Endothelial cell of umbilical vein (primary cell): ENCODE measurements at regions not wholly inside any gene's neighbourhood (a gene's known extent, or its start where the extent isn't known, plus 50 kb on each side); places are given as distances from the start of the nearest gene placed in this dataset.

Experiments used
- EZH2 ChIP-seq: IDR thresholded peaks from 2 replicates; pipeline ENCODE4 v1.6.1; 2012; ENCODE audit warnings: borderline replicate concordance, low read depth, mild to moderate bottlenecking, moderate library complexity, low read length, inconsistent platforms; ENCODE audit not compliant: severe bottlenecking
- GATA2 ChIP-seq: IDR thresholded peaks from 2 replicates; pipeline ENCODE4 v1.7.0; 2011; ENCODE audit warnings: low read depth, mild to moderate bottlenecking, moderate library complexity, mixed read lengths, low read length; ENCODE audit not compliant: insufficient read length, insufficient read depth
- JUN ChIP-seq: IDR thresholded peaks from 2 replicates; pipeline ENCODE4 v1.6.1; 2011; ENCODE audit warnings: borderline replicate concordance, low read depth; ENCODE audit not compliant: insufficient read length, insufficient read depth
- POLR2A ChIP-seq: IDR thresholded peaks from 2 replicates; pipeline ENCODE4 v1.6.1; 2012; ENCODE audit warnings: low read depth, mild to moderate bottlenecking, control low read depth, low read length
- TF ChIP-seq, protein P1 (sequence below), 2 donors: IDR thresholded peaks; 1 replicate in 1 of 2; 2 replicates in 1 of 2; pipeline ENCODE4 v1.5.1; 2011; ENCODE audit warnings: low read length in 2 of 2, mild to moderate bottlenecking in 2 of 2, moderate library complexity in 2 of 2, control low read depth in 1 of 2, inconsistent platforms in 1 of 2, low read depth in 1 of 2; ENCODE audit not compliant: insufficient read depth in 1 of 2; ENCODE audit errors: extremely low read depth in 1 of 2
- TF ChIP-seq, protein P2 (sequence below): IDR thresholded peaks from 2 replicates; pipeline ENCODE4 v1.6.1; 2011; ENCODE audit not compliant: insufficient read depth, insufficient read length

DNA sequence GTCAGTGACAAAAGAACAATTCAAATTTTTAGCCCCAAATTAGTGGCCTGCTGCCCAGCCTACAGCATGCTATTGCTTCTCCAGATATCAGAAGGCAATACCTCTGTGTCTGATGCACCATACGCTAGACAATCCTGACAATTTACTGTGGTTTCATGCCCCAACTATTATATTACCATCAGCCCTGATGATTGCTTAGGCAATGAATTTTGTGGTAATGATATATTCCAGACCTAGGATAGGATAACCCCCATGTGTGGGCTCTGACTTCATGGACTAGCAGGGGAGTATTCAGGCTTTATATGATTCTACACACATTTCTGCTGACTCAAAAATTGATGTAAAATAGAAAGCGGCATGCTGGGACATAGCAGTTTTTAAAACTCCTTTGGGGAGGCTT, 168.7 kb upstream of the FST start:
- TF ChIP-seq, protein P1, sequence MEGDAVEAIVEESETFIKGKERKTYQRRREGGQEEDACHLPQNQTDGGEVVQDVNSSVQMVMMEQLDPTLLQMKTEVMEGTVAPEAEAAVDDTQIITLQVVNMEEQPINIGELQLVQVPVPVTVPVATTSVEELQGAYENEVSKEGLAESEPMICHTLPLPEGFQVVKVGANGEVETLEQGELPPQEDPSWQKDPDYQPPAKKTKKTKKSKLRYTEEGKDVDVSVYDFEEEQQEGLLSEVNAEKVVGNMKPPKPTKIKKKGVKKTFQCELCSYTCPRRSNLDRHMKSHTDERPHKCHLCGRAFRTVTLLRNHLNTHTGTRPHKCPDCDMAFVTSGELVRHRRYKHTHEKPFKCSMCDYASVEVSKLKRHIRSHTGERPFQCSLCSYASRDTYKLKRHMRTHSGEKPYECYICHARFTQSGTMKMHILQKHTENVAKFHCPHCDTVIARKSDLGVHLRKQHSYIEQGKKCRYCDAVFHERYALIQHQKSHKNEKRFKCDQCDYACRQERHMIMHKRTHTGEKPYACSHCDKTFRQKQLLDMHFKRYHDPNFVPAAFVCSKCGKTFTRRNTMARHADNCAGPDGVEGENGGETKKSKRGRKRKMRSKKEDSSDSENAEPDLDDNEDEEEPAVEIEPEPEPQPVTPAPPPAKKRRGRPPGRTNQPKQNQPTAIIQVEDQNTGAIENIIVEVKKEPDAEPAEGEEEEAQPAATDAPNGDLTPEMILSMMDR (IDR thresholded peaks at IDR 0.05; ENCODE audit: extremely low read depth in 1 of 2, insufficient read depth in 1 of 2, low read depth in 1 of 2, low read length in 2 of 2), result no peak
- TF ChIP-seq, protein P2, sequence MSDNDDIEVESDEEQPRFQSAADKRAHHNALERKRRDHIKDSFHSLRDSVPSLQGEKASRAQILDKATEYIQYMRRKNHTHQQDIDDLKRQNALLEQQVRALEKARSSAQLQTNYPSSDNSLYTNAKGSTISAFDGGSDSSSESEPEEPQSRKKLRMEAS, result no peak
- TF ChIP-seq POLR2A (no peak), EZH2 (no peak), GATA2 (no peak), JUN (no peak)
